LoVo (cell line): ENCODE measurements at regions not wholly inside any gene's neighbourhood (a gene's known extent, or its start where the extent isn't known, plus 50 kb on each side); places are given as distances from the start of the nearest gene placed in this dataset.

ENCODE experiments used
- DNase-seq: peaks from one replicate; pipeline ENCODE4 v3.0.0-alpha.2; 2016; ENCODE audit warnings: low spot score

DNA sequence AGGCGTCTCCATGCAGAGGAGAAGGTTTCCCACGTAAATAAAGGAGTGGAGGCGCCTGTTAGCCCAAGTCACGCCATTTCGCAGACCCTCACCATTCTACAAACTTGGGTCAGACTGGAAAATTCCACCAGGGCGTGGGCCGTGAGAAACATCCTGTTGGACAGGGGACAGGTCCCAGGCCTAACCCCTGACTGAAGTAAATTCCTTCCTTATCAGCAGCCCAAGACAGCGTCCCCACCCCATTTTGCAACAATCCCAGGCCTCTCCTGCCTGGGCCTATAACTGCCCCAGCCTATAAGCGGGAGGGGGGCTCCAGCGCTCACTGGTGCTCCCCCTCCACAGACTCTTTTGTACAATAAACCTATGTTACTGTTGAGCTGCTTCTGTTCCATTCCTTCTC lies 57.3 kb upstream of the CBLN2 start:
- DNase-seq = no peak
